ENCODE measurements at regions not wholly inside any gene's neighbourhood (a gene's known extent, or its start where the extent isn't known, plus 50 kb on each side); places are given as distances from the start of the nearest gene placed in this dataset.

GRCh38 chr18:27824275-27824674, 352.7 kb downstream of the CDH2 start:
- no peak overlapping the region for H3K4me3 ChIP-seq (replicated peaks; ENCODE audit: insufficient read depth, low read length)
- DNase-seq (ENCODE audit: low read depth in 1 of 2, low spot score in 1 of 2), result no peak
- H3K27ac ChIP-seq (replicated peaks), result no peak overlapping the region
- no peaks in the 10 kb centered on the region for H3K27me3 ChIP-seq (ENCODE audit: insufficient read depth, poor library complexity, severe bottlenecking)
- no peak for TF ChIP-seq REST (IDR thresholded peaks at IDR 0.05; ENCODE audit: insufficient replicate concordance, low read depth)
- no peak for TF ChIP-seq CTCF (IDR thresholded peaks at IDR 0.05; ENCODE audit: insufficient read depth, low read length)
- no peak for TF ChIP-seq GABPA (IDR thresholded peaks at IDR 0.05; ENCODE audit: low read depth)

GRCh38 chr18:27823053-27823452, 353.9 kb downstream of the CDH2 start:
- DNase-seq (ENCODE audit: low read depth in 1 of 2, low spot score in 1 of 2), result no peak
- Histone ChIP-seq H3K27ac (replicated peaks) (no peak overlapping the region), H3K27me3 (ENCODE audit: insufficient read depth, poor library complexity, severe bottlenecking) (no peaks in the 10 kb centered on the region), H3K4me3 (replicated peaks; ENCODE audit: insufficient read depth, low read length) (no peak overlapping the region)
- TF ChIP-seq POLR2AphosphoS5 (IDR thresholded peaks at IDR 0.05; ENCODE audit: low read depth) (no peak), GABPA (IDR thresholded peaks at IDR 0.05; ENCODE audit: low read depth) (no peak)

GRCh38 chr18:27808683-27809082, 368.2 kb downstream of the CDH2 start:
- Histone ChIP-seq H3K4me3 (replicated peaks; ENCODE audit: insufficient read depth, low read length) (no peak overlapping the region), H3K27me3 (ENCODE audit: insufficient read depth, poor library complexity, severe bottlenecking) (no peaks in the 10 kb centered on the region), H3K27ac (replicated peaks) (no peak overlapping the region)
- no peak for TF ChIP-seq GABPA (IDR thresholded peaks at IDR 0.05; ENCODE audit: low read depth)
- peak; percentile 61 for TF ChIP-seq REST (IDR thresholded peaks at IDR 0.05; ENCODE audit: insufficient replicate concordance, low read depth)
- no peak for TF ChIP-seq CTCF (IDR thresholded peaks at IDR 0.05; ENCODE audit: insufficient read depth, low read length)
- no peak for DNase-seq (ENCODE audit: low read depth in 1 of 2, low spot score in 1 of 2)

- H3K4me3 ChIP-seq (replicated peaks; ENCODE audit: insufficient read depth, low read length), result no peak overlapping the region
- H3K27me3 ChIP-seq (ENCODE audit: insufficient read depth, poor library complexity, severe bottlenecking), result no peaks in the 10 kb centered on the region
- H3K27ac ChIP-seq (replicated peaks), result no peak overlapping the region
- DNase-seq (ENCODE audit: low read depth in 1 of 2, low spot score in 1 of 2), result no peak
- no peak for TF ChIP-seq SPI1 (IDR thresholded peaks at IDR 0.05; ENCODE audit: borderline replicate concordance, low read depth)
- TF ChIP-seq POLR2AphosphoS5 (IDR thresholded peaks at IDR 0.05; ENCODE audit: low read depth), result no peak
- TF ChIP-seq CTCF (IDR thresholded peaks at IDR 0.05; ENCODE audit: insufficient read depth, low read length), result no peak
- no peak for TF ChIP-seq REST (IDR thresholded peaks at IDR 0.05; ENCODE audit: insufficient replicate concordance, low read depth)
- TF ChIP-seq GABPA (IDR thresholded peaks at IDR 0.05; ENCODE audit: low read depth), result no peak
Observed at GRCh38 chr18:27803957-27804356, 373.0 kb downstream of the CDH2 start.

All from HL-60 (cell line).